ENCODE measurements at regions not wholly inside any gene's neighbourhood (a gene's known extent, or its start where the extent isn't known, plus 50 kb on each side); places are given as distances from the start of the nearest gene placed in this dataset.

DNA sequence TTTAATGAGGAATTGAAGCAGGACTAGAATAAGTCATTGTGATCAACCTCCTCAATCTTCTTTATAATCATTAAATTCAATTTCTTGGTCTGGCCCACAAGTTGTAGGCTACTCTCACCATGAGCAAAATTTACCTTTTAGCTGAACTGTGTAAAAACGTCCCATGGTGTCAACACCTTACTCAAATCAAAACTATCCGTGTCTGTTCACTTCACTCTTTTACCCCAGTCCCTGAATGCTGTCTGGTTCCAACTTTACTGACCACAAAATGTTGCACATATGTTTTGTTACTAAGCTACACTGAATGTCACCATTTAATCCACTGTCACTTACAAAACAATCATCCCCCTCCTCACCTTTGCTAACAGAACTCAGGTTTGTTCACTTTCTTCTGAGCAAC, 951.6 kb upstream of the SLC39A10 start:
- CTCF ChIA-PET, result interaction anchor here (0.5 kb wide), 1 partner anchor 1658 kb away, joined by 4 read pairs; no protein-coding TSS in a partner anchor
- POLR2A ChIA-PET, result no interaction called here
- H3K4me1 ChIP-seq (ENCODE audit: control insufficient read depth, insufficient read depth, low read length), result no peaks in the 10 kb centered on the region
- no peaks in the 10 kb centered on the region for H3K36me3 ChIP-seq (ENCODE audit: control insufficient read depth in 2 of 2, insufficient read depth in 1 of 2, low read length in 2 of 2)
- H3K27ac ChIP-seq (ENCODE audit: extremely low read depth, low read depth, low read length), result no peak overlapping the region
- no peak overlapping the region for H3K4me3 ChIP-seq (ENCODE audit: low read depth, low read length)
- no peaks in the 10 kb centered on the region for H3K9me3 ChIP-seq (ENCODE audit: control insufficient read depth, insufficient read depth, low read depth, low read length)
- no peak for TF ChIP-seq ZNF791 (tag by site-specific recombination; IDR thresholded peaks at IDR 0.05)

DNA sequence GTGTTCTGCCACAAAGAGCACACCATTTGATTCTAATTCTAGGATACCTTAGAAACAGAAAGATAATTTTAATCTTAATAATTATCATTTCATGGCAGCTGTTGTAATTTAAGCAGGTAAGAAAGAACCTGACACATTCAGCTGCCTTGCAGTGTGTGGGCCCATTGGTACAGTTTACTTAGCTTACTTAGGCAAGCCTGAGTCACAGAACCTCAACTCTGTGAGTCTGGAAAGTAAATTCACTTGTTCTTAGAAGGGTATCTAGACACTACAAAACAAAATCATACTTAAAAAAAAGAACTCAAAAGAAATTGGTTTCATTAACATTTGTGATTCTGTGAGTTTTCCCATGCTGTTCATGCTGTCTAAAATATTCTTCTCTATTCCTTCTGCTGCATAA, 956.3 kb upstream of the SLC39A10 start:
- TF ChIP-seq, protein P1, sequence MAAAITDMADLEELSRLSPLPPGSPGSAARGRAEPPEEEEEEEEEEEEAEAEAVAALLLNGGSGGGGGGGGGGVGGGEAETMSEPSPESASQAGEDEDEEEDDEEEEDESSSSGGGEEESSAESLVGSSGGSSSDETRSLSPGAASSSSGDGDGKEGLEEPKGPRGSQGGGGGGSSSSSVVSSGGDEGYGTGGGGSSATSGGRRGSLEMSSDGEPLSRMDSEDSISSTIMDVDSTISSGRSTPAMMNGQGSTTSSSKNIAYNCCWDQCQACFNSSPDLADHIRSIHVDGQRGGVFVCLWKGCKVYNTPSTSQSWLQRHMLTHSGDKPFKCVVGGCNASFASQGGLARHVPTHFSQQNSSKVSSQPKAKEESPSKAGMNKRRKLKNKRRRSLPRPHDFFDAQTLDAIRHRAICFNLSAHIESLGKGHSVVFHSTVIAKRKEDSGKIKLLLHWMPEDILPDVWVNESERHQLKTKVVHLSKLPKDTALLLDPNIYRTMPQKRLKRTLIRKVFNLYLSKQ (tag by site-specific recombination; IDR thresholded peaks at IDR 0.05; ENCODE audit: borderline replicate concordance), result no peak
- TF ChIP-seq ZSCAN30 (tag by site-specific recombination; IDR thresholded peaks at IDR 0.05) (no peak), ZNF654 (tag by site-specific recombination; IDR thresholded peaks at IDR 0.05; ENCODE audit: low read depth) (no peak)
- ChIA-PET POLR2A (interaction anchor here (0.6 kb wide), 1 partner anchor 878 kb away, joined by 3 read pairs; no protein-coding TSS in a partner anchor), CTCF (no interaction called here)
- no peak overlapping the region for H3K27ac ChIP-seq (ENCODE audit: extremely low read depth, low read depth, low read length)
- no peak overlapping the region for H3K4me3 ChIP-seq (ENCODE audit: low read depth, low read length)
- no peaks in the 10 kb centered on the region for H3K4me1 ChIP-seq (ENCODE audit: control insufficient read depth, insufficient read depth, low read length)
- H3K36me3 ChIP-seq (ENCODE audit: control insufficient read depth in 2 of 2, insufficient read depth in 1 of 2, low read length in 2 of 2), result no peaks in the 10 kb centered on the region
- no peaks in the 10 kb centered on the region for H3K9me3 ChIP-seq (ENCODE audit: control insufficient read depth, insufficient read depth, low read depth, low read length)

DNA sequence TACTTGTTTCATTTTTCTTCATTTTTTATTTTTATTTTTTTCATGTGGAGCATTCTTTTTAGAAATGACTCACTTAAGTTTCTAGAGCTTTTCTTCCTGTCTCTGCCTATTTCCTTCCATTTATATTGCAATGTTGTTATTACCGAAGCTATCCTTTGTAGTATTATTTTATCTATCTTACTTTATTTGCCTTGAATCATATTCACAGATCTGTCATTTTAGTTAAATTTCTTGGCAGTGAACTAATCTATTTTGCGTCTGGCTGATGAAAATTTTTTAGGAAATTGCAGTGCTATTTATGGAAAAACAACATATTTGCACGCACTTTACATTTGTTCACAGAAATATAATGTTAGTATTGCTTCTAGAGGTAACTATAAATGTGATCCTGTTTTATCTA, 956.9 kb upstream of the SLC39A10 start:
- Histone ChIP-seq H3K4me3 (ENCODE audit: low read depth, low read length) (no peak overlapping the region), H3K27ac (ENCODE audit: extremely low read depth, low read depth, low read length) (no peak overlapping the region), H3K36me3 (ENCODE audit: control insufficient read depth in 2 of 2, insufficient read depth in 1 of 2, low read length in 2 of 2) (no peaks in the 10 kb centered on the region), H3K4me1 (ENCODE audit: control insufficient read depth, insufficient read depth, low read length) (no peaks in the 10 kb centered on the region), H3K9me3 (ENCODE audit: control insufficient read depth, insufficient read depth, low read depth, low read length) (no peaks in the 10 kb centered on the region)
- ChIA-PET CTCF (no interaction called here), POLR2A (no interaction called here)
- no peak for TF ChIP-seq ZNF677 (tag by site-specific recombination; IDR thresholded peaks at IDR 0.05)
- no peak for TF ChIP-seq MYNN (tag by site-specific recombination; IDR thresholded peaks at IDR 0.05; ENCODE audit: borderline replicate concordance)
- TF ChIP-seq ZNF585B (tag by site-specific recombination; IDR thresholded peaks at IDR 0.05), result no peak
- no peak for TF ChIP-seq ZNF169 (tag by site-specific recombination; IDR thresholded peaks at IDR 0.05)
- TF ChIP-seq, protein P2, sequence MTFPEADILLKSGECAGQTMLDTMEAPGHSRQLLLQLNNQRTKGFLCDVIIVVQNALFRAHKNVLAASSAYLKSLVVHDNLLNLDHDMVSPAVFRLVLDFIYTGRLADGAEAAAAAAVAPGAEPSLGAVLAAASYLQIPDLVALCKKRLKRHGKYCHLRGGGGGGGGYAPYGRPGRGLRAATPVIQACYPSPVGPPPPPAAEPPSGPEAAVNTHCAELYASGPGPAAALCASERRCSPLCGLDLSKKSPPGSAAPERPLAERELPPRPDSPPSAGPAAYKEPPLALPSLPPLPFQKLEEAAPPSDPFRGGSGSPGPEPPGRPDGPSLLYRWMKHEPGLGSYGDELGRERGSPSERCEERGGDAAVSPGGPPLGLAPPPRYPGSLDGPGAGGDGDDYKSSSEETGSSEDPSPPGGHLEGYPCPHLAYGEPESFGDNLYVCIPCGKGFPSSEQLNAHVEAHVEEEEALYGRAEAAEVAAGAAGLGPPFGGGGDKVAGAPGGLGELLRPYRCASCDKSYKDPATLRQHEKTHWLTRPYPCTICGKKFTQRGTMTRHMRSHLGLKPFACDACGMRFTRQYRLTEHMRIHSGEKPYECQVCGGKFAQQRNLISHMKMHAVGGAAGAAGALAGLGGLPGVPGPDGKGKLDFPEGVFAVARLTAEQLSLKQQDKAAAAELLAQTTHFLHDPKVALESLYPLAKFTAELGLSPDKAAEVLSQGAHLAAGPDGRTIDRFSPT (tag by site-specific recombination; IDR thresholded peaks at IDR 0.05), result no peak
- no peak for TF ChIP-seq ZNF248 (tag by site-specific recombination; IDR thresholded peaks at IDR 0.05)
- no peak for TF ChIP-seq WT1 (tag by site-specific recombination; IDR thresholded peaks at IDR 0.05)
- TF ChIP-seq, protein P3, sequence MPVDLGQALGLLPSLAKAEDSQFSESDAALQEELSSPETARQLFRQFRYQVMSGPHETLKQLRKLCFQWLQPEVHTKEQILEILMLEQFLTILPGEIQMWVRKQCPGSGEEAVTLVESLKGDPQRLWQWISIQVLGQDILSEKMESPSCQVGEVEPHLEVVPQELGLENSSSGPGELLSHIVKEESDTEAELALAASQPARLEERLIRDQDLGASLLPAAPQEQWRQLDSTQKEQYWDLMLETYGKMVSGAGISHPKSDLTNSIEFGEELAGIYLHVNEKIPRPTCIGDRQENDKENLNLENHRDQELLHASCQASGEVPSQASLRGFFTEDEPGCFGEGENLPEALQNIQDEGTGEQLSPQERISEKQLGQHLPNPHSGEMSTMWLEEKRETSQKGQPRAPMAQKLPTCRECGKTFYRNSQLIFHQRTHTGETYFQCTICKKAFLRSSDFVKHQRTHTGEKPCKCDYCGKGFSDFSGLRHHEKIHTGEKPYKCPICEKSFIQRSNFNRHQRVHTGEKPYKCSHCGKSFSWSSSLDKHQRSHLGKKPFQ (tag by site-specific recombination; IDR thresholded peaks at IDR 0.05), result no peak
- no peak for TF ChIP-seq ZNF600 (tag by site-specific recombination; IDR thresholded peaks at IDR 0.05)
- TF ChIP-seq ZNF391 (tag by site-specific recombination; IDR thresholded peaks at IDR 0.05; ENCODE audit: borderline replicate concordance, low read depth), result no peak
- no peak for TF ChIP-seq ZNF843 (tag by site-specific recombination; IDR thresholded peaks at IDR 0.05)
- TF ChIP-seq ZNF555 (tag by site-specific recombination; conservative IDR thresholded peaks at IDR 0.05), result no peak
- TF ChIP-seq ZNF830 (tag by site-specific recombination; IDR thresholded peaks at IDR 0.05; ENCODE audit: low read depth), result no peak
- TF ChIP-seq, protein P4, sequence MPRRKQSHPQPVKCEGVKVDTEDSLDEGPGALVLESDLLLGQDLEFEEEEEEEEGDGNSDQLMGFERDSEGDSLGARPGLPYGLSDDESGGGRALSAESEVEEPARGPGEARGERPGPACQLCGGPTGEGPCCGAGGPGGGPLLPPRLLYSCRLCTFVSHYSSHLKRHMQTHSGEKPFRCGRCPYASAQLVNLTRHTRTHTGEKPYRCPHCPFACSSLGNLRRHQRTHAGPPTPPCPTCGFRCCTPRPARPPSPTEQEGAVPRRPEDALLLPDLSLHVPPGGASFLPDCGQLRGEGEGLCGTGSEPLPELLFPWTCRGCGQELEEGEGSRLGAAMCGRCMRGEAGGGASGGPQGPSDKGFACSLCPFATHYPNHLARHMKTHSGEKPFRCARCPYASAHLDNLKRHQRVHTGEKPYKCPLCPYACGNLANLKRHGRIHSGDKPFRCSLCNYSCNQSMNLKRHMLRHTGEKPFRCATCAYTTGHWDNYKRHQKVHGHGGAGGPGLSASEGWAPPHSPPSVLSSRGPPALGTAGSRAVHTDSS (tag by site-specific recombination; IDR thresholded peaks at IDR 0.05), result no peak
- no peak for TF ChIP-seq YY1 (tag by site-specific recombination; IDR thresholded peaks at IDR 0.05)
- TF ChIP-seq ZBTB7A (tag by site-specific recombination; IDR thresholded peaks at IDR 0.05; ENCODE audit: low read depth), result no peak
- TF ChIP-seq, protein P5, sequence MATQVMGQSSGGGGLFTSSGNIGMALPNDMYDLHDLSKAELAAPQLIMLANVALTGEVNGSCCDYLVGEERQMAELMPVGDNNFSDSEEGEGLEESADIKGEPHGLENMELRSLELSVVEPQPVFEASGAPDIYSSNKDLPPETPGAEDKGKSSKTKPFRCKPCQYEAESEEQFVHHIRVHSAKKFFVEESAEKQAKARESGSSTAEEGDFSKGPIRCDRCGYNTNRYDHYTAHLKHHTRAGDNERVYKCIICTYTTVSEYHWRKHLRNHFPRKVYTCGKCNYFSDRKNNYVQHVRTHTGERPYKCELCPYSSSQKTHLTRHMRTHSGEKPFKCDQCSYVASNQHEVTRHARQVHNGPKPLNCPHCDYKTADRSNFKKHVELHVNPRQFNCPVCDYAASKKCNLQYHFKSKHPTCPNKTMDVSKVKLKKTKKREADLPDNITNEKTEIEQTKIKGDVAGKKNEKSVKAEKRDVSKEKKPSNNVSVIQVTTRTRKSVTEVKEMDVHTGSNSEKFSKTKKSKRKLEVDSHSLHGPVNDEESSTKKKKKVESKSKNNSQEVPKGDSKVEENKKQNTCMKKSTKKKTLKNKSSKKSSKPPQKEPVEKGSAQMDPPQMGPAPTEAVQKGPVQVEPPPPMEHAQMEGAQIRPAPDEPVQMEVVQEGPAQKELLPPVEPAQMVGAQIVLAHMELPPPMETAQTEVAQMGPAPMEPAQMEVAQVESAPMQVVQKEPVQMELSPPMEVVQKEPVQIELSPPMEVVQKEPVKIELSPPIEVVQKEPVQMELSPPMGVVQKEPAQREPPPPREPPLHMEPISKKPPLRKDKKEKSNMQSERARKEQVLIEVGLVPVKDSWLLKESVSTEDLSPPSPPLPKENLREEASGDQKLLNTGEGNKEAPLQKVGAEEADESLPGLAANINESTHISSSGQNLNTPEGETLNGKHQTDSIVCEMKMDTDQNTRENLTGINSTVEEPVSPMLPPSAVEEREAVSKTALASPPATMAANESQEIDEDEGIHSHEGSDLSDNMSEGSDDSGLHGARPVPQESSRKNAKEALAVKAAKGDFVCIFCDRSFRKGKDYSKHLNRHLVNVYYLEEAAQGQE (tag by site-specific recombination; IDR thresholded peaks at IDR 0.05), result no peak
